ENCODE measurements at regions not wholly inside any gene's neighbourhood (a gene's known extent, or its start where the extent isn't known, plus 50 kb on each side); places are given as distances from the start of the nearest gene placed in this dataset.
"Not testable (repeated sequence)": the region's sequence is repeated elsewhere in the genome, so short reads cannot be mapped to it uniquely, and the experiment has no call there.

DNA sequence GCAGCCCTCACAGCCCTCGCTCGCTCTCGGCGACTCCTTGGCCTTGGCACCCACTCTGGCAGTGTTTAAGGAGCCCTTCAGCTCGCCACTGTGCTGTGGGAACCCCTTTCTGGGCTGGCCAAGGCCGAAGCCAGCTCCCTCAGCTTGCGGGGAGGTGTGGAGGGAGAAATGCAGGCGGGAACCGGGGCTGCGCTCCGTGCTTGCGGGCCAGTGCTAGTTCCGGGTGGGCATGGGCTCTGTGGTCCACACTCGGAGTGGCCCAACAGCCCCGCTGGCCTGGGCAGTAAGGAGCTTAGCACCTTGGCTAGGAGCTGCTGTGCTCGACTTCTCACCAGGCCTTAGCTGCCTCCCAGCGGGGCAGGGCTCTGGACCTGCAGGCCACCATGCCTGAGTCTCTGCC is 192.6 kb downstream of the COX18 start:
- no peak for DNase-seq (ENCODE audit: low read depth, low spot score)

DNA sequence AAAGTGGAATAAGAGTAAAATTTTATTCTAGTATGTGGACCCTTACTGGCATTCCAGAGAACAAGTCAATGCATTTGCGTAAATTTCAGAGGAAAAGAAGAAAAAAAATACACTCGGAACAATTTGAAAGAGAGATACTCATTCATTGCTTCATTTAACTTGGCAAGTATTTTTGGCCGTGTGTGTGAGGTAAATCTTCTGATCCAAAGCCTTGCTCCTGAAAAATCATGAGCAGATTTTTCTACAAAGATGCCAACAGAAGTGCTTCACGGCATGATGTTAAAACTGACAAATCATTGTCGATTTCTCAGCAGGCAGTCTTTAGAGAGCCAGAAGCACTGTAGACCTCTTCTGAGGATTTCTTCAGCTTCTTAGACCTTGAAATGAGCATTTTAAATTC is 194.0 kb downstream of the COX18 start:
- DNase-seq (ENCODE audit: low read depth, low spot score): no peak

DNA sequence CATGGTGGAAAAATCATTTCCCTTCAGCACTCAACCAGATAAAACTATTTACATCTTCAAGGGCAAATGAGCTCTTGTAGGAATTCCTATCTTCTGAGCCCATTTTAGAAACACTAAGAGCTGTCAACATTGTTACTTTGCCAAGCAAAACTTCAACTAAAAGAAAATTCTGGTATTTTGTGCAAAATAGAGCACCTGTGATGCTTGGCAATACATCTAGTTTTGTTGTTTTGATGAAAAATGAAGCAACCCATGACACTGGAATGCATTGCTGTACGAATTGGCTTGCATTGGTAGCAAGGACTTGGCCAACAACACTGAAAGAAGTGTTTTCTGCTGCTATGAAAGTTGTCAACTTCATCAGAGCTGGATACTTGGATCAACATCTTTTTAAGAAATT is 194.4 kb downstream of the COX18 start:
- no peak for DNase-seq (ENCODE audit: low read depth, low spot score)

DNA sequence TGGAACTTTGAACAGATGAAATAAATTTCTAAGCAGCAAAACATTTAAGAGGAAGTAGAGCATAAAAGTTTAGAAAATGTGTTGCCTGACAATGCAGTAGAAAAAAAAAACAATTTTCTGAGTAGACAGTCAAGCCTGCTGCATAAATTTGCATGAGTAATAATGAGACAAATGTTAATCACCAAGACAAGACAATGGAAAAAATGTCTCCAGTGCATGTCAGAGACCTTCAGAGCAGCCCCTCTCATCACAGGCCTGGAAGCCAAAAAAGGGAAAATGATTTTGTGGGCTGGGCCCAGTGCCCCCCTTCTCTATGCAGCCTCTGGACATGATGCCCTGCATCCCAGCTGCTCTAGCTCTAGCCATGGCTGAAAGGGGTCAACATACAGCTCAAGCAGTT is 204.6 kb downstream of the COX18 start:
- DNase-seq (ENCODE audit: low read depth, low spot score): no peak

DNA sequence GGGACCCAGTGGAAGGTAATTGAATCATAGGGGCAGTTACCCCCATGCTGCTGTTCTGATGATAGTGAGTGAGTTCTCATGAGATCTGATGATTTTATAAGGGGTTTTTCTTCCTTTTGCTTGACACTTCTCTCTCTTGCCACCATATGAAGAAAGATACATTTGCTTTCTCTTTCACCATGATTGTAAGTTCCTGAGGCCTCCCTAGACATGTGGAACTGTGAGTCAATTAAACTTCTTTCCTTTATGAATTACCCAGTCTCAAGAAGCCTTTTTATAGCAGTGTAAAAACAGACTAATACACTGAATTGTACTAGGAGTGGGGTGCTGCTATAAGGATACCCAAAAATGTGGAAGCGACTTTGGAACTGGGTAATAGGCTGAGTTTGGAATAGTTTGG is 205.2 kb downstream of the COX18 start:
- not testable (repeated sequence) for DNase-seq (ENCODE audit: low read depth, low spot score)

DNA sequence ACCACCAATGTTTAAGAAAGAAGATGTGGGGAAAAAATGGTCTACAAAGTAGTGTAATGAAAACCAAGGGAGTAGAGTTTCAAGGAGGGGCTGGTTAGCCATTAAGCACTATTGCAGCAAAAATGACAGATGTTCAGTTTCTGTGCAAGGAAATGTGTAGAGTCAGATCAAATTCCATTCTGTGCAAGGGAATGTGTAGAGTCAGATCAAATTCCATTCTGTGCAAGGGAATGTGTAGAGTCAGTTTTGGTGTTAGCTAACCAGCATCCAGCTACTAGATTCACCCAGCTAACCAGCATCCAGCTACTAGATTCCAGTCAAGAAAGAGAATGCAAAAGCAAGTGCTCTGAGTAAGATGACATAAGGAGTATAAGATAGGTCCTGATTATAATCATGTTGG is 208.8 kb downstream of the COX18 start:
- DNase-seq (ENCODE audit: low read depth, low spot score): no peak

DNA sequence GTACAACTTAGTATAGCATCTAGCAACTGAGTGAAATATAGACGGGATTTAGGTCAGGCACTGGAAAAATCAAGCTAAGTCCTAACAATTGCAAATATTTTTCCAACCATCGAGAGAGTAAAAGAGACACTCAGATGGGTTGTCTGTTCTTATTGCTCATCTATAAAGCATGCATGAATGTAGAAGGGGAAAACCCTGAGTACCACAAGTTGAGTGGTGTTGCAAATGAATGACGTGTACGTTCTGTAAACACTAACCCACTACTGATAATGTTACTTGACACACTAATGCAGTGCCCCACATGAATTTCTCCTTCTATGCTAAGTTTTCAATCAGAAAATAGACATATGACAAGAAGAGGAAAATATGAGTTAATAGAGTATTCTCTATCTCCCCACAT is 211.2 kb downstream of the COX18 start:
- DNase-seq (ENCODE audit: low read depth, low spot score): no peak

DNA sequence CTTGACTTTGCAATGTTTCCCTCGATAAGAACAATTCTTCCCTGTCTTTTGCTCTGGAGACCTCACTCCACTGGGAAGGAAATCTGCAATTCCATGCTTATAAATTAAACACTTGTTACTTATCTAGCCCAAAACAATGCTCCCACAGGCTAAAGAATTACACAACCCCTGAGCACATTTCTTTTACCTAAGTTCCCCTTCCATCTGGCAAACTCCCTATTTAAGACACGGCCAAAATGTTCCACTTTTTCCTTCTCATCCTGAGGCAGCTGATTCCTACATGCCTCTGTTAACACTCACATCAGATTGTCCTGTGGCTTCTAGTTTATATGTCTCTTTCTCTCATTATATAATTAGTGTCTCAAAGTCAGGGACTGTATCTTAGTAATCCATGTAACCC is 211.7 kb downstream of the COX18 start:
- no peak for DNase-seq (ENCODE audit: low read depth, low spot score)

DNA sequence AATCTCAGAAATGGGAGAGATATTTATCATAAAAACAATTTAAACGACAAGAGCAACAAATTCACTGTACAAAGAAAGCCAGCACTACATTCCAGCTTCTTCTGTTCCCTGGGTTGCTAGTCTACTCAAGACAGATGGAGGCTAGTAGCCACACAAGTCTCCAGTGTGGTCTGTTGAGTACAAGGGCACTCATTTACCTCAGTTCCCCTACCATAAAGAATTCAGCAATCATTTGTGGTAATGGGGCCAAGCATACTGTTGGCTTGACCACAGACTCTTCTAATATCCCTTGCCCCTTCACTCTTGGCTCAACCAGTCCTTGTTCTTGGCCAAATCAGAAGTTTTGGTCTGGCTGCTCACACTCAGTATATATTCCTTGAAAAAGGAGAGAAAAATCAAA is 212.3 kb downstream of the COX18 start:
- DNase-seq (ENCODE audit: low read depth, low spot score): no peak

DNA sequence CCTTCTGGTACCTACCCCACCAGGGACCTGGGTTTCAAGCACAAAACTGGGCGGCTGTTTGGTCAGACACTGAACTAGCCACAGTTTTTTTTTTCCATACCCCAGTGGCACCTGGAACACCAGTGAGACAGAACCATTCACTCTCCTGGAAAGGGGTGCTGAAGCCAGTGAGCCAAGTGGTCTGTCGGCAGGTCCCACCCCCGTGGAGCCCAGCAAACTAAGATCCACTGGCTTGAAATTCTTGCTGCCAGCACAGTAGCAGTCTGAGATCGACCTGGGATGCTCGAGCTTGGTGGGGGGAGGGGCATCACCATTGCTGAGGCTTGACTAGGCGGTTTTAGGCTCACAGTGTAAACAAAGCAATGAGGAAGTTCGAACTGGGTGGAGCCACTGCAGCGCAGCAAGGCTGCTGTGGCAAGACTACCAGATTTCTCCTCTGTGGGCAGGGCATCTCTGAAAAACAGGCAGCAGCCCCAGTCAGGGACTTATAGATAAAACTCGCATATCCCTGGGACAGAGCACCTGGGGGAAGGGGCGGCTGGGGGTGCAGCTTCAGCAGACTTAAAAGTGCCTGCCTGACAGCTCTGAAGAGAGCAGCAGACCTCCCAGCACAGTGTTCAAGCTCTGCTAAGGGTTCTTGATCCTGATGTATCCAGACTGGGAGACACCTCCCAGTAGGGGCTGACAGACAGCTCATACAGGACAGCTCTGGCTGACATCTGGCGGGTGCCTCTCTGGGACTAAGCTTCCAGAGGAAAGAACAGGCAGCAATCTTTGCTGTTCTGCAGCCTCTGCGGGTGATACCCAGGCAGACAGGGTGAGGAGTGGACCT is 223.0 kb downstream of the COX18 start:
- DNase-seq (ENCODE audit: low read depth, low spot score): no peak

DNA sequence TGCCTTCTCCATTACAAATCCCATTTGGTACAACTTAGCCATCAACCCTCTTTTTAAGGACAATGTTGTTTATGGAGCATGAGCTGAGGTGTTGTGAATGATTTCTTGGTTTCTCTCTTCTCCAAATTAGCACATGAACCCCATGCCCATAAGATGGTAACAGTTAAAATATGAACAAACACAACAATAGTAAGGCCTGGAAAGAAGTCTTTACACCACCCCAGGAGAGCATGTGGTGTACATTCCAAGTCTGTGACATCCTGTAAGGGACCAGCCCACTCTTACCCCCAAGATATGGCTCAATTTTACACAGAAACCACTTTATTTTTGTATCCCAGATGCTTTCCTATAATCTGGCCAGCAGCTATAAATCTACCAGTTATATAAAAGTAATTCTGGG is 226.1 kb downstream of the COX18 start:
- no peak for DNase-seq (ENCODE audit: low read depth, low spot score)

DNA sequence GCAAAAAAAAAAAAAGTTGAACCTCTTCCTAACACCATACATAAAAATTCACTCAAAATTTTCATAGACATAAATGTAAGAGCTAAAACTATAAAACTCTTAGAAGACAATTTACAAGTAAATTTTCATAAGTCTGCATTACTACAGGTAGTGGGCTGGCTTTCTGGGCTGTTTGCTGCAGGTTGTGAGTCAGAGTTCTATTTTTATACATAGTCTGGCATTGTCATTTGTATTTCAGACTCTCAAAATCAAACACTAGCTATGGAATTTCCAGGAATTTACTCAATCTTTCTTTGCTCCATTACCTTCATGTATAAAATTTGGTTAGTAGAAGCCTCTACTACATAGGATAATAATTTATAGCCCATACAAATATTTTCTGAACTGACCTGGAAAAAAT is 227.2 kb downstream of the COX18 start:
- no peak for DNase-seq (ENCODE audit: low read depth, low spot score)

DNA sequence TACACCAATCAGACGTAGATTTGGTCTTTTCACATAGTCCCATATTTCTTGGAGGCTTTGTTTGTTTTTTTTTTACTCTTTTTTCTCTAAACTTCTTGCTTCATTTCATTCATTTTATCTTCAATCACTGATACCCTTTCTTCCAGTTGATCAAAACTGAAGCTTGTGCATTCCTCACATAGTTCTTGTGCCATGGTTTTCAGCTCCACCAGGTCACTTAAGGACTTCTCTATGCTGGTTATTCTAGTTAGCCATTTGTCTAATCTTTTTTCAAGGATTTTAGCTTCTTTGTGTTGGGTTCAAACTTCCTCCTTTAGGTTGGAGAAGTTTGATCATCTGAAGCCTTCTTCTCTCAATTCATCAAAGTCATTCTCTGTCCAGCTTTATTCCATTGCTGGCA is 229.3 kb downstream of the COX18 start:
- not testable (repeated sequence) for DNase-seq (ENCODE audit: low read depth, low spot score)

DNA sequence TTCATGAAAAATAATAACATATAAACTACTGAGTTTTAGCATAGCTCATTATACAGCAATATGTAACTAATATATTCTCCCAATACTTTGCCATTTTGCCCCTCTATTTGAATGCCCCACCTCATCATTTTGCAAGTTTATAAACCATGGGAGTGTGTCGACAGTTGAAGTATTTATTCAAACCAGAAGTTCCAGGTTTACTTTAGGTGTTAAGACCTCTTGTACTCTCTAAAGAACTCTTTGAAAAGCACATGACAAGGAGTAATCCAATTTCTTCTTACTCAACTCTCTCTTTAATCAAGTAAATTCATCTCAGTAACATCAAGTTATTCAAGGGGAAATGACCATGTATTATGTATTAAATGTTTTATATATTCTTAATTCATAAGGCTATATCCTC is 240.7 kb downstream of the COX18 start:
- no peak for DNase-seq (ENCODE audit: low read depth, low spot score)

DNA sequence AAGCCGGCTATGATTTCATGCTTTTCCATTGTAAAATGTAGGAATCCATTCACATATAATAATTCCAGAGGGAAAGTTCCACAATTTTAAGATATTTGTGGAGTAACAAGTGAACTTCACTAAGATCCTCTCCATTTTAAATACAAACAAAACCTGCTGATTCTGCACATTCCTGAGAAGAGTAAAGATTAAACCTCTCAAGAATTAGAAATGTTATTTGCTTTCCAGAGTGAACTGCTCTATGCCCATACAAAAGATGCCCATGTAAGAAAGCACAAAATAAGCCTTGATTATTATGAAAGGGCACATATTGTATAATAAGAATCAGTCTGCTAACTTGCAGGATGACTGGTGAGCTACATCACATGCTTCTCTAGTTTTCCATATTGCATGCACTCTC is 241.5 kb downstream of the COX18 start:
- no peak for DNase-seq (ENCODE audit: low read depth, low spot score)

DNA sequence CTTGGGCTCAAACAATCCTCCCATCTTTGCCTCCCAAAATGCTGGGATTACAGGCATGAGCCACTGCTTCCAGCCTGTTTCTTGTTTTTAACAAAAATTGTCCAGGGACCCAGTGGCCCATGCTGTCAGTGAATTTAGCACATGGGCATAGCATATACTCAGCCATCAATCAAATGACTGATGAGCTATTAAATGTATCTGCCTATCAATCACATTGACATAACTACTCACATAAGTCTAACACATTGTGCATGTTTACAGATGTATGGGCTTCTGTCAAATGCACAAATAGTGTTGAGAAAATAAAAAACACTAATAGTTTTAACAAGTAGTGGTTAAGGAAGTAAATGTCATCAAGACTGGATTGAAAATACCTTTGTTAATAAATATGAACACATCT is 249.4 kb downstream of the COX18 start:
- DNase-seq (ENCODE audit: low read depth, low spot score): no peak

DNA sequence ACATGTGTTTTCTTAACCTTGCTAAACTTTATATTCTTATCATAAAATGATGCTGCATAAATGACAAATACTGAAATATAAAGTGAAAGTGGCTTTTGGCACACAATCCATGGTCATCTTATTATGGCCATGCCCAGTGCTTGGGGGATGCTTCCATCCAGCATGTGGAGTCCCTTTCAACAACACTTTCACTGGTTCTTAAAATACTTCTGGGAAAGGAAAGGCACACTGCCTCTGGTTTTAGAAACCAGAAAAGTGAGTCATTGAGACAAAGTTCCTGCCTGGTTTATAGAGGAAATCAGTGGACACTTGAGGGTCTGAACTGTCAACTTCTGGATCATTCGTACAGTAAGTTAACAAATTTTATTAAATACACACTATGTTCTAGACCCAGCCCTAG is 248.0 kb upstream of the ADAMTS3 start:
- DNase-seq (ENCODE audit: low read depth, low spot score): no peak

DNA sequence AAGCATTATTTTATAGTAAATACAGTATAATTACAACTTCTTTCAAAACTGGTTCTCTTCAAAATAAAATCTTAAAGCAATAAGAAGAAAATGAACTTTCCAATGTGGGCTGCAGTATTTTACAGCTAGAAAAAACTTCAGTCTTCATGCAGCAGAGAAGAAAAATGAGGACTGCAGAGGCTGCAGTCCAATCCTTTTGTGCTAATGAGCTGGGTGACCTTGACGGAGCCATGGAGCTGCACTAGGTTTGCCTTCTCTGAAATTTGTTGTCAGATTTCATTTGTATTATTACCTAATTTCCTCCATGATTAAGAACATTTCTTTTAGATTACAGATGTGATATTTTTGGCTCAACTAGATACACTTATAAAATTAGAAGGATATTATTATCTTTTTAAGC is 245.2 kb upstream of the ADAMTS3 start:
- DNase-seq (ENCODE audit: low read depth, low spot score): no peak

DNA sequence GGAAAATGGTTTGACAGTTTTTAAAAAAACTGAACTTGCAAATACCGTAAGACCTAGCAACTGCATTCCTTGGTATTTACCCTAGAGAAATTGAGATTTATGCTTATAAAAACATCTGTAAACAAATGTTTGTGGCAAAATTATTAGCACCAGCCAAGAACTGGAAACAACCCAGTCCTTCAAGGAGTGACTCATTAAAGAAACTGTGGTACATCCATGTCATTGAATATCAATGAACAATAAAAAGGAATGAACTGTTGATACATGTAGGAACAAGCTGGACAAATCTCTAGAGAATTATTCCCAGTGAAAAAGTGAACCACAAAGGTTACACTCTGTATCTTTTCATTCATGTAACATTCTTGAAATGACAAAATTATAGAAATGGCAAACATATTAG is 240.2 kb upstream of the ADAMTS3 start:
- DNase-seq (ENCODE audit: low read depth, low spot score): no peak

DNA sequence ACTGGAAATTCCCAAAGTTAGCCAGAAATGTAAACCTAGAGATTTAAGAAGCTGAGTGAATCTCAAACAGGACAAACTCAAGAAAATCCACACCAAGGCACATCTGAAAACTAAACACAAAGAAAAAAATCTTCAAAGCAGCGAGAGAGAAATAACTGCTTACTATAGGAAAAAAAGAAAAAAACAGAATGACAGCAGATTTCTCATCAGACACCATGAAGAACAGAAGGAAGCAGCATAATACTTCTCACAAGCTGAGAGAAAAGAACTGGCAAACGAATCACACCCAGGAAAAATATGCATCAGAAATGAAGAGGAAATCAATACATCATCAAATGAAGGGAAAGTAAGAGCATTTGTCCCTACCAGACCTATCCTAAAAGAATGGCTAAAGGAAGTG is 236.3 kb upstream of the ADAMTS3 start:
- DNase-seq (ENCODE audit: low read depth, low spot score): no peak

DNA sequence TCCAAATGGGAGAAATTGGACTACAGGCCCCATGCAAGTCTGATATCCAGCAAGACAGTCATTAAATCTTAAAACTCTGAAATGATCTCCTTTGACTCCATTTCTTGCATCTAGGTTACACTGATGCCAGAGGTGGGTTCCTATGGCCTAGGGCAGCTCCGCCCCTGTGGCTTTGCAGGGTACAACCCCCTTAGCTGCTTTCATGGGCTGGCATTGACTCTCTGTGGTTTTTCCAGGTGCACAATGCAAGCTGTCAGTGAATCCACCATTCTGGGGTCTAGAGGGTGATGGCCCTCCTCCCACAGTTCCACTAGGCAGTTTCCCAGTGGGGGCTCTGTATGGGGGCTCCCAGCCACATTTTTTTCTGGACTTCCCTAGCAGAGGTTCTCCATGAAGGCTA is 228.5 kb upstream of the ADAMTS3 start:
- no peak for DNase-seq (ENCODE audit: low read depth, low spot score)

DNA sequence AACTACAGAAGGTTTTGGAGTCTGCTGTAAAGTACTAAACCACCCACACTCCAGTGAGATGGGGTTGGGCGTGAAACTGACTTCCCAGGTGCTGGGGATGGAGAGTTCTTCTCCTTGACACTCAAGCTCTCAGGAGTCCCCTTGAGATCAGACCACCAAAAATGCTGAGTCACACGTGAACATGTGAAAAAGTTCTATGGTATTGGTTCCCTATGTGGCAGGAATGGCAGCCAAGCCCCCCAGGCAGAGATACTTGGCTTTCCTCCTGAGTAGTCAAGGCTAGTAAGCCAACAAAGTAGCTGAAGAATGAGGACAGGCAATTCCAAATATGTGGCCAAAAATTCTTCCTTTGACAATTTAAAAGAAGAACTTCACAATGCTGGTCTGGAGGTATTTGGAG is 222.0 kb upstream of the ADAMTS3 start:
- DNase-seq (ENCODE audit: low read depth, low spot score): no peak

DNA sequence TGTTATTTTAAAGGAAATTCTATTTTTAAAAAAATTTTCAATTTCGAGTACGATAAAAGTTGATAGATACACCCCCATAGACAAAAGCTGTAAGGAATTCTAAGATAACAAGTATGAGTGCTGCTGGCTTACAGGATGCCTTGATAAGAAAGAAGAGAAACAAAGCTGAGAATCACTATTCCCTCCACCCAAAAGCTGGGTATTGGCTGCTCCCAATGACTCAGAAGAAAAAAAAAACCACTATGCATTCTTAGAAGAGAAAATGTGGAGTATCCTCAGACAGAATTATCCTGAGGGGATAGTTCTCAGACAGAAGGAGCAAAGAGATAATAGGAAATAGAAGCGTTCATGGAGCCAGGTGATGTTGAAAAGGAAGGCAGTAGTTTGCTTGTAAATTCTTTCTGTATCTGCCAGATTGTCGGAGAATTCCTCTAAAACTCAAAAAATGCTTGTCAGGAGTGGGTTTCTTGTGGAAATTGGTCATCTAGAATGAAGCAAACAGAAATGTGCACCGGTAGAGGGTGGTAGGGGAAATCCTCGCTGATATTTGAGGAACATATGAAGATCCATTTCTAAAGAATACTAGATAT is 217.5 kb upstream of the ADAMTS3 start:
- no peak for DNase-seq (ENCODE audit: low read depth, low spot score)

DNA sequence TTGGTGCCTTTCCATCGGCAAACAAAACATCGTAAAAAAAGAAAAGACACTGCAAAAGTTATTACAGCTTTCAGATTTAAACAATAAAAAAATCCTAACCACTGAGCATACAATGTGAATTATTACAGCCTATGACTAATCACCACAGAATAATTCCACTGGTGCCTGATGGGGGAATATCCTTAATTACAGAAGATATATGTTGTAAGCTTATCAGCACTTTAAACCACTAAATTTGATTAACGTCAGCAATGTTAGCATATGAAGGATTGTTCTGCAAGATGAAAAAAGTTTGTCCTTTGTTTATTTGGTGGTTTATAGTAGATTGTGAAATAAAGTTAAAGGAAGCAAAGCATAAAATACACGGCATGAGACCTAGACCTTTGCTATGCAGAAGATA is 210.2 kb upstream of the ADAMTS3 start:
- no peak for DNase-seq (ENCODE audit: low read depth, low spot score)

Data from brain pericyte (primary cell).